Endometrium (tissue), 2 donors: ENCODE measurements at regions not wholly inside any gene's neighbourhood (a gene's known extent, or its start where the extent isn't known, plus 50 kb on each side); places are given as distances from the start of the nearest gene placed in this dataset.
A peak's percentile ranks its signal among the peaks of the same experiment; 100 is the strongest.
"Not testable (repeated sequence)": the region's sequence is repeated elsewhere in the genome, so short reads cannot be mapped to it uniquely, and the experiment has no call there.

Experiments
- FAIRE-seq: peaks from 2 replicates; lab custom pipeline; 2012; peaks lifted over from hg19 to GRCh38; lab: Jason Lieb, UNC
- donor health status: control.
- donor health status: control.

GRCh38 chr17:30712859-30713258, 111.6 kb downstream of the CRLF3 start:
- not testable (repeated sequence) for FAIRE-seq

DNA sequence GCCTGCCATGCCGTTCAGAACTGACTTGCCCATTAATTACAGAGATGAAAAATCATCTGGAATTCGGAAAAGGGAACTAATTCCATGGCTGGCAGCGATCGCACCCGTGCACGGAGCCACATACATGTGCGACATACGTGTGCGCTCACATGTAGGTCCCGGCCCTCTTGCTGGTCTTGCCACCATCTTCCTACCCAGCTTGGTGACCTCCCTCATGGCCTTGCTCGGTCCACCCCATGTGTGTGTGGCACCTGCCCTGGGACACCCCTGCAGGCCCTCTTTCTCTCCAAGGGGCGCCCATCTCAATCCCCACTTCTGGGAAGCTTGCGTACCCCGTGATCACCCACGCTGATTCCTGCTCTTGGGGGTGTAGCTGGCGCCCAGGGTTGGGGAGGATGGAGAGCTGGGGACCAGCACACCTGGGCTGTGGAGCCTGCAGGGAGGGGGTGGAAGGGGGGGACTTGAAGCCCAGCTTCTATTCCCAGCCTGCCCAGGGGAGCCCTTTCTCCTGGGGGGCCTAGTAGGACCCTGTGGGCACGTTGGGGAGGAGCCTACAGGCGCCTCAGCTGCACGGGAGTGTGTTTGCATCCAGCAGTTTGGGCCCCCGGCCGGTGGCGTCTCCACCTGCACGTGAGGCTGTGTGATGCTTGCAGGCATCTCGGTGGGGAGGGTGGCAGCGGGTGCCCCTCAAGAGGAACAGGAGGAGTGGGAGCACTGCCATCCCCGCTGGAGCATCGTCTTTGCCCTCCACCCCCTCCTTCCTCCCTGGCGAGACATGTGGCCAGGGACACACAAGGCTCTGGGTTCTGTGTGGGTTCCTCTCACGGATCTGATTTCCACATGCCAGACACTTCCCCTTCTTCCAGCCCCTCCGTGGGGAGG, 112.6 kb downstream of the CRLF3 start:
- FAIRE-seq = not testable (repeated sequence)

DNA sequence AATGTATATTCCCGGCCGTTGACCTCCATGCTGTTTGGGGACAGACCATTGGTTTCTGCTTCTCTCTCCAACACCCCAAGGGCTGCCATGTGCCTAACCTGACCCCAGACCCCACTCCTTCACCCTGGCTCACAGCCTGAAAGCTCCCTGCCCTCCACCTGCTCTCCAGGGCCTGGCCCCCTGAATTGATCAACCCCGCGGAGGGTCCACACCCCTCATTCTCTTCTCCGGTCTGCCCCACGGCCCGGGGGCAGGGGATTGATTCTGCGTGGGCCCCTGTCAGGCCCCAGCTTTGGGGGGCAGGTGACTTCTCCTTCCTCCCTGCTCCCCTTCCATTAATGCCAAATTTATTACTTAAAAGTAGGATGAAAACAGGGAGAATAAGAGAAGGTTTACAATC, 113.3 kb downstream of the CRLF3 start:
- not testable (repeated sequence) for FAIRE-seq

- not testable (repeated sequence) for FAIRE-seq
Observed at GRCh38 chr17:30710276-30711088, 114.0 kb downstream of the CRLF3 start.

DNA sequence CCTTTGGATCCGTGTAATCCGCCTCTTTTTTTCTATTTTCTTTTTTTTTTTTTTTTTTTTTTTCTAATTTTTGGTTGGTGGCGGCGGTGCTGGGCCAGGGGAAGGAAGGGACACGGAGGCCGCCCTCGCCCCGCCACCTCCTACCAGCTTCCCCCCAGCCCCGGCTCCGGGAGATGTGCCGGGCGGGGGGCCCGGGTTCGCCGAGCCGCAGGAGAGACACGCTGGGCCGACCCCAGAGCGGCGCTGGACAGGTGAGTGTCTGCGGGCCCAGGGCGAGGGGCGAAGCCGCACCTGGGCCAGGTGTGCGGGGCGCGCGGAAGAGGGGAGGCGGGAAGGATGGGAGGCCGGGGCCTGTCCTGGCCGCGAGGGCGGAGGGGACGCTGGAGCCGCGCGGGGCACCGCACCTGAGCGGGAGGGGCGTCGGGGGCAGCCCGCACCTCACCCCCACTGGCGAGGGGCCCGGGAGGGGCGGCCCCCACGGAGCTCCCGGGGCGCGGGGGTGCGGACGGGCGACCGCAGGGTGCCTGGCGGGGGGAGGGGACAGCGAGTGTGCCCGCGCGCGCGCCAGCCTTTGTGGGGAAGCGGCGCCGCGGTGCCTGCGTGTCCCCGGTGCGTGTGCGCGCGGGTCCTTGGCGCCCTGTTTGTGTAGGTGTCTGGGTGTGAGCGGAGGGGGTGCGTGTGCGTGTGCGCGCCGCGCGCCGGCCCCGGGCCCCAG, 114.8 kb downstream of the CRLF3 start:
- not testable (repeated sequence) for FAIRE-seq

- FAIRE-seq = not testable (repeated sequence)
Observed at GRCh38 chr17:30709096-30709495, 115.4 kb downstream of the CRLF3 start.

DNA sequence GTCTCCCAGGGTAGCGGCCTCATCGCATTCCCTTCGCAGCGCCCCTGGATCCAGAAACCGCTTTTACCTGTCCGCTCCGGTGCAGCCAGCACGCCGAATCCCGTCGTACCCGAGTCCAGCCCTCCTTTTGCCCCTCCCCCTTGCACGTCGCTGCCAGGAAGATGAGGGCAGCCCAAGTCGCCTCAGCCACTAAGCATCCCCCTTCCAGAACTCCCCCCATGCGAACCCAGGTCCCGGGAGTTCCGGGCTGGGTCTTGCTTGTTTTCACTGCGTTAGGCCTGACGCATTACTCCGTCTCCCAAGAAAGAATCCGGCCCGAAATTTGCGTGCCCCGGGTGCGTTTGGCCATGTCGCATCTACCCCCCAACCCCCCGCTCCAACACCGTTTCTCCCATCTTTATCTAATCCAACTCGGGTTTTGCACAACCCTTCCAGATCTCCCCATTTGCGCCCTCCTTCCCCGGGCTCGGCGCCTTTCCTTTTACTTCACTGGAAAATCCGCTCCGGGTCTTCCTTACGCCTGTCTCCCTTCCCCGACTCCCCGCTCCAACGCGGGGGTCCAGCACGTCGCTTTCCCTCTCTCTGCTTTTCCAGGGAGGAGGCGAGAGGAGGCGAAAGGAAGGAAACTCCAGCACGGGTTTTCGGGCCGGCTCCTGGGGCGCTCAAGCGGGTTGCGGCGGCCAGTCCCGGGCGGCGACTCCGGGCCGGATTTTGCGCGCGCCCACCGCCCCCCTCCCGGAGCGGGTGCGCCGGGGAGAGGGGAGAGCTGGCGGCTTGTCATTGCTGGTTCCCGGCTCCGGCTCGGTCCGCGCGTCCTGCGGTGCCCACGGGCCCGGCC, 116.0 kb downstream of the CRLF3 start:
- peak; percentile 41 for FAIRE-seq

DNA sequence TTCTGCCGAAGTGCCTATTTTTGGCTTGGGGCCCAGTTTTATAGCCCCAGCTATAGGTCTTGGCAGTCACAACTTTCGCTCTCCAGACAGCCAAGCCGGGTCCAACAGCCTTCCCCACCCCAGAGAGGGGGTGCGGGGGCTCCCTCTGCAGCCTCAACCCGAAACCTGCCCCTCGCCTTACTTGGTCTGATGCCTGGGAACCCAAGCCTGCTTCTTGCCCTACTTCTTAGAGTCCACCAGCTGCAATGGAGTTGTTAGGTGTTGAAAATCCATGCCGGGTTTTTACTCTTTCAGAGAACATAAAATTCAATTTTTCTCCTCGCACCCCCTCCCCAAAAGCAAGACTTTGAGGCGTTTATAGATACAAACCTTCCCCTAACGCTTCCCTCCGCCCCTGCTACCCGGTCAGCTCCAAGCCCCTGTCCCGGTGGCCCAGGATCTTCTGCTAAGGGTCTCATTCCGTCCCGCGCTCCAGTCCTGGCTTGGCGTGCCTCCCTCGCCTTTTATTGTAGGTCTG, 116.7 kb downstream of the CRLF3 start:
- FAIRE-seq = not testable (repeated sequence)

DNA sequence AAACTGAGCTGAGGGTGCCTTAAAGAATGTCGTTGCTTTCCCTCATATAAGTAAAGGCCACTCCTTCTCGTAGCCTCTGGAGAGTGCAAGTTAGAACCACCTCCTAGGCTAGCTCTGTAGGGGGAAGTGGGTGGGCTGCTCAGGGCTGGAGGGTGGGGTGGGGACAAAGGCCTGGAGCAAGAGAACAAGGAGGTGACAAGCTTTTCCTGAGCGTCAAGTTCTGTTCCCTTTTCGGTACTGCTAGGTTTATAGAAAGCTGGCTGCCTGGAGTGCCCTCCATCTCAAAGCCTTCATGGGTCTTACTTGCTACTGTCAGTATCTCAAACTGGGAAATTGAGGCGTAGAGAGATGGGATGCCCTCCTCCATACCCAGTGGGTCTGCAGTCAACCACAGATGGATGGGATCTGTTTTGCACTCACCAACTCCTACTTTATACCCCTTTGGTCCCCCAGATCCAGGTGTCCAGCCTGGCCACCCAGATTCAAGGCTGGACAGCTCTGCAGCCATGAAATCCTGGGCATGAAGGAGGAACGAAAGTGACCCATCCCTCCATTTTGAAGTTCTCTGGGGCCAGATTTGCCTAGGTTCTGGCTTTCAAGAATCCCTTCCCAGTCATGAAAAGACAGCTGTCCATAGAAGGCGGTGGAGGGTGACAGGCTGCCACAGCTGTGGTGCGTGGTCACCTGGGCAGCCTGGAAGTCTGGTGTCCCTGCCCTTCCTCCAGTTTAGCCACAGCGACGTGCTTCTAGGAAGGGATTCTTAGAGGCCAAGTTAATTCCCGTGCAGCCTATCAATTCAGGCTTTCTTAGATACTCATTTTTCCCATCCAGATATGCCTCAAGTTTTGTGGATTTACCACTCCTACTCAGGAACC, 117.8 kb downstream of the CRLF3 start:
- FAIRE-seq = not testable (repeated sequence)

GRCh38 chr17:30706004-30706403, 118.5 kb downstream of the CRLF3 start:
- FAIRE-seq = not testable (repeated sequence)

DNA sequence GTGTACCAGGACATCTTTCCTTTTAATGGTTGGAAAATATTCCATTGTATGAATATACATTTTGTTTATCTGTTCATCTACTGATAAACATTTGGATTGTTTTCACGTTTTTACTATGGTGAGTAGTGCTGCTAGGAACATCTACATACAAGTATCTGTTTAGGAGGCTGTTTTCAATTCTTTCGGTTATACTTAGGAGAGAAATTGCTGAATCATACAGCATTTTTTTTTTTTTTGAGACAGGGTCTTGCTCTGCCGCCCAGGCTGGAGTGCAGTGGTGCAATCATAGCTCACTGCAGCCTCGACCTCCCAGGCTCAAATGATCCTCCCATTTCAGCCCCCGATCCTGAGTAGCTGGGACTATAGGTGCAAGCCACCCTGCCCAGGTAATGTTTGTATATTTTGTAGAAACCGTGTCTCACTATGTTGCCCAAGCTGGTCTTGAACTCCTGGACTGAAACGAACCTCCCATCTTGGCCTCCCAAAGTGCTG, 122.9 kb downstream of the CRLF3 start:
- no peak for FAIRE-seq

- FAIRE-seq = not testable (repeated sequence)
Observed at GRCh38 chr17:30700833-30701232, 123.7 kb downstream of the CRLF3 start.

DNA sequence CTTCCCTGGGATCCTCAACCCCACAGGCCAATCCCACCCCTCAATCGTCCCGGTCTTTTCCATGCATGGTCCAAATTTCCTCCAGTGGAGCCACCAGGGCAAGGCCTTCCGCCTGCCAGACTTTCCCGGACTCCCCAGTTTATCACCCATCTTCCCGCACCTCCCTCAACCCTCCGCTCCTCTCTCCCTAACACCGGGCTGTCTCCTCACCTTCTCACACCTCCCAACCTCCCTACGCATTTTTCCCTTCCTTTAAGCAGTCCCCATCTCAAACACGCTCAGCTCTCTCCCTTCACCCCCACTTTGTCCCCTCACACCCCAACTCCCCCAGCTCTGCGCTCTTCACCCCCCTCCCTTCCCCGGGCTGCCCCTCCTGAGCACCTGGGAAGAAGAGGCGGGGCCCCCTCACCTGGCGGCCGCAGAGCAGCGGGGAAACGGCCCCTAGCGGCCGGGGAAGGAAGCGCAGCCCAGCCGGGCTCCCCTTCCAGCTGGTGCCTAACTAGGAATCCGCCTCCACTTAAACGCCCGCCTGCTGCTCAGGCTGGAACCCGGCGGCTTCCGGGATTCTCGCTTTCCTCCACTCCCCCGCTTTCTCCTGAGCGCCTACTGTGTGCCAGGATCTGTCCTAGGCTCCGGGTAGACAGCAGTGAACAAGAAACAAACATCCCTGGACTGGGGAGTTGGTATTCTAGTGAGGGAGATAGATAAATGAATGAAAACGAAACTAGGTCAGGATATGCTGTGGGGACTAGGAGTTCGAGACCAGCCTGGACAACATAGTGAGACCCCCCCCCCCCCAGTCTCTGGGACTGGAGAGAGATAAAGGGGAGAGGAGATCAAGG, 126.7 kb downstream of the CRLF3 start:
- not testable (repeated sequence) for FAIRE-seq

DNA sequence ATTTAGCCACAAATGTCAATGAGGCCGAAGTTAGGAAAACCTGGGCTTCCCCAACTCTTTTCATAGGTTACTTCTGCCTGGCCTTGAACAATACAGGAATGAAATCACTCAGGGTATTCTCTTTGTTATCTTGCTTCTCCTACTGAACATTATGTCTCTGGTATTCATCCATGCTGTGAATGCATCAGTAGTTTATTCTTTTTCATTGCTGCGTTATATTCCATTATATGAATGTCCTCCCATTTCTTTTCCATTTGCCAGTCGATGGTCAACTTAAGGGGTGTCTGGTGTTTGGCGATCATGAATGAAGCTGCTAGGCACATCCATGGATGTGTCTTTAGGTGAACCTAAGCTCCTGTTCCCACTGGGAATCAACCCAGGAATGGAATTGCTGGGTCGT, 128.3 kb downstream of the CRLF3 start:
- no peak for FAIRE-seq

GRCh38 chr17:30695265-30695811, 129.2 kb downstream of the CRLF3 start:
- FAIRE-seq = not testable (repeated sequence)

DNA sequence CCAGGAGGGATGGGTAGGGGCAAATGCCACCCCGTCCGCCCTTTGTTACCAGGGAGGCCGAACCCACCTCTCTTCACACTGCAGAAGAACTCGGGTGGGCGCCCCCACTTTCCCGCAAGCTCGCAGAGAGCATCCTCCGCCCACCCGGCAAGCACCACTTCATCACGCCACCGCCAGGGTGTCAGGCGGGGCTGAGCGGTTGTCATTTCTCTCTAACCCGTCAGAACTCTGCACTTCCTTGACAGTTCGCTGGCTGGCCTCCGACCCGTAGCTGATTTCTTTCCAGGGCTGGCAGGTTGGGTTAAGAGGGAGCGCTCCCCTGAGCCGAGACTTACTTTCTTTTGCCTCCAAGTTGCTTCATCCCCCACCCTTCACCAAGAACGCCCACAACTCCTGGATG, 130.7 kb downstream of the CRLF3 start:
- not testable (repeated sequence) for FAIRE-seq

GRCh38 chr17:30689266-30690000, 135.1 kb downstream of the CRLF3 start:
- FAIRE-seq = not testable (repeated sequence)
